Kidney epithelial cell (primary cell): ENCODE measurements at regions not wholly inside any gene's neighbourhood (a gene's known extent, or its start where the extent isn't known, plus 50 kb on each side); places are given as distances from the start of the nearest gene placed in this dataset.

ENCODE experiments used
- DNase-seq: peaks from one replicate; pipeline ENCODE4 v3.0.0-alpha.2; 2010; ENCODE audit warnings: low read depth
- H3K27me3 ChIP-seq: 2 replicates; pipeline ENCODE4 v1.6.0; 2011; ENCODE audit warnings: low read length; ENCODE audit not compliant: control insufficient read depth, insufficient read depth
- H3K36me3 ChIP-seq: 2 replicates; pipeline ENCODE4 v1.5.1; 2011; ENCODE audit warnings: low read length; ENCODE audit not compliant: control insufficient read depth, insufficient read depth
- H3K4me3 ChIP-seq: 2 replicates; pipeline ENCODE4 v1.5.1; 2011; ENCODE audit warnings: low read depth, mild to moderate bottlenecking, control low read depth, low read length
- CTCF ChIP-seq: IDR thresholded peaks from 2 replicates; pipeline ENCODE4 v1.5.1; 2011; ENCODE audit warnings: mild to moderate bottlenecking, moderate library complexity, low read length, control low read depth, inconsistent platforms; ENCODE audit not compliant: insufficient read depth, poor library complexity, severe bottlenecking

- Histone ChIP-seq H3K27me3 (no peaks in the 10 kb centered on the region), H3K4me3 (no peak overlapping the region), H3K36me3 (no peaks in the 10 kb centered on the region)
- no peak for TF ChIP-seq CTCF
- DNase-seq: no peak
Observed at GRCh38 chr3:17979252-17979651, 236.8 kb upstream of the TBC1D5 start.

DNA sequence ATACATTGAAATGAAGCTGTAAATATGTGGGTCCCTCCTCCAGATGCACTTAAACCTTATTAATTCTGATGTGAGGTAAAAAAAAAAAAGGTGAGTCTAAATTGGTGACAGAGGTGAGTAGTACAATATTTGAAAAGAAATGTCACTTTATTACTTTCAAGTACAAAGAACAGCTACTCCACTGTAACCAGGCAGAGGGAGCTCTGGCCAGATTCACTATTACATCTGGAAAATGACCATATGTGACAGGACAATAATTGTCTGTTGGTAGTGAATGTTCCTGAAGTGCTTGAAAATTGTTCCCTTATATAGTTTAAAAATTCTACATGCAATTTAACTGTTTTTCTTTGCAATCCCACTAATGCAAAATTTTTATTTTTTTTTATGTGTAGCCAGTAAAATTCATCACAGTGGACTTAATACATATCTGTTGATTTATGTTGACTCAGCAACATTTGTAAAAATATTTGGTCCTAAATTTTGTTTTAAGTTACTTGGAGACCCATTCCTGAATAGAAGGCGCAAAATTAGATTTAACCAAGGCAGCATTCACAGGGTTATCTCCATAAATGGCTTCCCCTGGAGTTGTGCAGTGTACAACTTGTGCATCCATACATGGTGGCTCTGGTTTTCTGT, 231.9 kb upstream of the TBC1D5 start:
- DNase-seq: no peak
- H3K27me3 ChIP-seq: no peaks in the 10 kb centered on the region
- H3K4me3 ChIP-seq: no peak overlapping the region
- no peaks in the 10 kb centered on the region for H3K36me3 ChIP-seq
- TF ChIP-seq CTCF: peak; percentile 30

DNA sequence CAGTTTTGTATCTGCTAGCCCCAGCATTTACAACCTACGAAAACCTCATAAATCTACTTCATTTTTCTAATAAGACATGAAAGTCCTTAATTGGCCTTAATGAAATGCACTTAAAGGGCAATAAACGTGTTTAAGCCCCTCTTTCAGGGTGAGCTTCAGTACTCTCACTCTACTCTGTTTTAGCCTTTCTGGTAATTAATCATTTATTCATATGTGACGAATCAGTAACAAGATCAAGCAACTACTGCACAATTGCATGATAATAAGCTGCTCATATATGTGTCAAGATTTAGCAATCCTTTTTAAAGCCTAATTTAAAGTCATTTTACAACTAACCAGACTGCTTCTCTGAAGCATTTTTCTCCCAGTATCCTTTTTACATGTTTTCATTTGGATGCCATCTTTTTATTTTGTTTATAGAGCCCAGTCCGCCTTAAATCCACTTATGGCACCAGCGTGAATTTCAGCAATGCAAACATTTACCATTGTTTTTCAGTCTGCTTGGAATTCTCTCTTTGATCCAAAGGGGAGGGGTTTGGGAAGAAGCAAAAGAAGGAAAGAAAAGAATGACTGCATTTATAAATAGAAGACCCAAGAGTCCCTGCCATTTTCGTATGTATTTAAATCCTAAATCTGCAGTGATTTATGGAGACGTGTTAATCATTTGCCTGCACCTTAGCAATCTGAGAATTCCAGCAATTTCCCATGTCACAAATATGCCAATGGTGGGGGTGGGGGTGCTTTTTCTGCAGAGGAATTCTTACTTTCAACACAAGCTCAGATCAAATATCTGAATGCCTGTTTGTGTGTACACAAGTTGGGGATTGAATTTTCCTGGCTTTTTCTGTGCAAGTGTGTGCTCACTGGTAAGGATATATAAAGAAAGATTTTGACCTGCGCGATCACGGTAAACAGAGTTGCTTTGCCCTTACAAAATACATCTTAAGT, 230.8 kb upstream of the TBC1D5 start:
- TF ChIP-seq CTCF: no peak
- peak; percentile 12 for DNase-seq

DNA sequence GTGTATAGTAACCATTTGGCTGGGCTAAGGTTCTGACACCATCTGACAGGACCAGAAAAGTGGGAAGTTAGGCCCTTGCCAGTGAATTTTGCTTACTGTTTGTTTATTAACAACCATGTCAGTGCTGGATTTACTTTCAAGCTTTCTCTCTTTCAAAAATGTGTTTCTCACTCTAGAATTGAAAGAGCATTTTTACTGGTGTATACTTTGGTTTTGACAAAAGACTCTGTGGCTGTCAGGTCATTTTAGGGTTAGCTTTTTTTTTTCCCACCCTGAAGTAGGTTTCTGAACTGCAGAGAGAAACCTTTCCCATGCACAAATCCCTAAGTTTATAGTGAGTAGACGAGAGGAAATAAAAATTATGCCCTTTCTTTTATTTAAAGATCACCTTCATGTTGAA, 230.0 kb upstream of the TBC1D5 start:
- Histone ChIP-seq H3K4me3 (no peak overlapping the region), H3K27me3 (no peaks in the 10 kb centered on the region), H3K36me3 (no peaks in the 10 kb centered on the region)
- no peak for DNase-seq
- TF ChIP-seq CTCF: no peak

More for the DNA sequence above, 230.8 kb upstream of the TBC1D5 start:
- Histone ChIP-seq H3K4me3 (no peak overlapping the region), H3K27me3 (no peaks in the 10 kb centered on the region), H3K36me3 (no peaks in the 10 kb centered on the region)

GRCh38 chr3:17972030-17972429, 229.6 kb upstream of the TBC1D5 start:
- Histone ChIP-seq H3K27me3 (no peaks in the 10 kb centered on the region), H3K4me3 (no peak overlapping the region), H3K36me3 (no peaks in the 10 kb centered on the region)
- DNase-seq: no peak
- TF ChIP-seq CTCF: no peak
